GM19351 (cell line): ENCODE measurements at regions not wholly inside any gene's neighbourhood (a gene's known extent, or its start where the extent isn't known, plus 50 kb on each side); places are given as distances from the start of the nearest gene placed in this dataset.
"Not testable (repeated sequence)": the region's sequence is repeated elsewhere in the genome, so short reads cannot be mapped to it uniquely, and the experiment has no call there.

Experiments
- ATAC-seq: cut with Tn5 transposase; IDR thresholded peaks from one replicate; pipeline ENCODE4 v1.9.1; 2021; ENCODE audit warnings: mild to moderate bottlenecking, moderate library complexity; ENCODE audit not compliant: unreplicated experiment

DNA sequence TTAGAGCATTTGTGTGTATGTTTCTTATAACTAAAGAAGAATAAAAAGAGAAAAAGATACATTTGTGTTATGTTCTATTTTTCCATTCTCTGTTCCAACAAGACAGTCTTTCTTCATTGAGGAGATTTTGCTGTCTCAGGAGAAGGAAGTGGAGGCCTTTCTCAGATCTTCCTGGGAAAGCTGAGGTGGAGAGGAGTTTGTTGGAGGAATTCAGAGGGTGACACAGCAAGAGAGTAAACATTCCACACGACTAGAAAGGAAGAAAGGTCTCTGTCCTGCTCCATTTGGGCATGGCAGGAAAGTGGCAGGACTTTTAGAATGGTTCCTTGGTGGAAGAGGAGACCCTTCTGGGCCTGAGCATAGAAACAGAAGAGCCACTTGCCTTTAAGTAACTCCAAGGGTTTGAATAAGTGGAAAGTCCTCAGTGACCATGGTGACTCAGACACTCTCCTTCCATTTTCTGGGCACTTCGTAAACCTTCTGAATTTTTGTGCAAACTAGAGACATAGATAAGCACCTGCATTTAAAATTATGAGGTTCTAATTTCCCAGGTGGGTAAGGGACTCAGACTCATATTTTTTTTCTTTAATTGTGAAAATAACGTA is 52.3 kb upstream of the COL5A2 start:
- no peak for ATAC-seq

DNA sequence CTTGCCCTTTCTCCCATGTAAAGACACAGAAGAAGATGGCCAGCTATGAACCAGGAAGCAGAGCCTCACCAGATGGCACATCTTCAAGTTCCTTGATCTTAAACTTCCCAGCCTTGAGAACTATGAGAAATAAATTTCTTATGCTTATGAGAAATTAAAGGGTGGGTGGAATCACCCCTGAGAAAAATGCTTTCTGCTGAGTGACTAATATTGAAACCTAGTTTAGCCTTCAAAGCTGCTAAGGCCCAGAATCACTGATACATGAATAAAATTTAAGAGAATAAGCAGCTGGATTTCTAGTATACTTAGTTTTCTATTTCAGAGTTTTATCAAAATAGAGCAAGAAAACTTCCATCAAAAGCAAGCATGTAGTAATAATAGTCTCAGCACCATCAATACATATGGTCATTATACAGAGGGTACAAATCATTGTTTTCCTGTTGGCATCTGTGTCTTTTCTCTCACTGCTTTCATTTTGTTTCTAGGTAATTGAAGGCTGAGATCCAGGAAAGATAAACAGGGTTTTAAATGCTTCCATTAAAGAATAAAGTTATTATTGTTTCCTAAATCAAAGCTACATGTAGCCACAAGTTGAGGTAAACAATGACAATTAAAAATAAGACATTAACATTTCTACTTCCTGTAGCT is 53.3 kb upstream of the COL5A2 start:
- peak; percentile 94 for ATAC-seq

DNA sequence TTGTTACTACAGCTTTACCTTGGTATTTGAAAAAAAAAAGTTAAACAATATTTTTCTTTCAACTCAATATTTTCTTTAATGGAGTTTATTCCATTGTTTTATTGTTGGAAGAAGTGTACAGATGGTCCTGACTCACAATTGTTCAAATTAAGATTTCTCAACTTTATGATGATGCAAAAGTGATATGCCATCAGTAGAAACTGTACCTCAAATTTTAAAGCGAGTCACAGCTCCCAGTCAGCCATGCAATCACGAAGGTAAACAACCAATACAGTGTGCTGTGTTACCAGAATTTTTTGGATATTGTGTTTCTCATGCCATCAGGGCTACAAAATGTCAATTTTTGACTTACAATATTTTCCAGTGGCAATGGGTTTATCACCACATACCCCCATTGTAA is 54.0 kb upstream of the COL5A2 start:
- no peak for ATAC-seq

DNA sequence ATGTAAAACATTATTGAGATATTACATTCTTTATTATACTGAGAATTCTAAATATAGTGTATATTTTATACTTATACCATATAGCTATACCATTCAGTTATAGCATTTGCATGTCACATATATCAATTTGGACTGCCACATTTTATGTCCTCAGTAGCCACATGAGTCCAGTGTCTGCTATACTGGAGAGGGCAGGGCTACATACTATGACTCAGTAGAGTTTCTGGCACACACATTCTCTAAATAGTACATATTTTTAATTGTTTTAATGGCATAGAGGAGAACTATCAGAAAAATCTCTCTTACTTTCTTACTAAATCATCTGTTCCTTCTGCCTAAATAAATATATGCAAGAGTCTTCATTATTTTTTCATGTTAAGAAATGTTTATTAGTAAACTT is 55.4 kb upstream of the COL5A2 start:
- no peak for ATAC-seq

DNA sequence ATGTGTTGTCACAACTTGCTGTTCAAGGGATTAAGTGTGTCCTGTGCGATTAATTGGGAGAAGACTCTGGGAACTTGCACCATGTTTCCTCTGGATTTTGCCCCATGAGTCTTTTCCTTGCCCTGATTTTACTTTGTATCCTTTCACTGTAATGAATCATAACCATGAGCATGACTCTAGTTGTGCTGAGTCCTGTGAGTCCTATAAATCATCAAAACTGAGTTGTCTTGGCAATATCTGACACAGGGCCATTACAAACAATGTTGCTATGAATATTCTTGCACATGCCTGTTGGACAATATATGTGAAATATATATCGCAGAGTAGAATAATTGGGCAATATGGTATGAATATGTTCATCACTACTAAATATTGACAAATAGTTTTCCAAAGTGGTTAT is 56.5 kb upstream of the COL5A2 start:
- no peak for ATAC-seq

DNA sequence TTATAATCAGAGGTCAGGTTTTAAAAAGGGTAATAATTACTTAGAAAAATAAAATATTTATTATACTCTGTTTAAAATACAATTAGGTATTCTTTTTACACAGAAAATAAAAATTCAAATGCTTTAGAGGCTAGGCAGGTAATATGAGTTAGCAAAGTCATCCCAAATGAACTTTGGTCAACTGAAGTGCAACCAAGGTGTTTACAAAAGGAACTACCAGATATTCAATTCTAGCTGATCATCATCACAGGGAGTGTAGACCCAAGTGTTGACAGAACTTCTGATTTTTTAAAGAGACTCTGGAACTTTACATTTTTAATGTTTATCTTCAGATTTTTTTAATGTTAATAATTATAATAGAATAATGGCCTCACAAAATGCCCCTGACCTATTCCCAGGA is 59.3 kb upstream of the COL5A2 start:
- ATAC-seq: no peak

DNA sequence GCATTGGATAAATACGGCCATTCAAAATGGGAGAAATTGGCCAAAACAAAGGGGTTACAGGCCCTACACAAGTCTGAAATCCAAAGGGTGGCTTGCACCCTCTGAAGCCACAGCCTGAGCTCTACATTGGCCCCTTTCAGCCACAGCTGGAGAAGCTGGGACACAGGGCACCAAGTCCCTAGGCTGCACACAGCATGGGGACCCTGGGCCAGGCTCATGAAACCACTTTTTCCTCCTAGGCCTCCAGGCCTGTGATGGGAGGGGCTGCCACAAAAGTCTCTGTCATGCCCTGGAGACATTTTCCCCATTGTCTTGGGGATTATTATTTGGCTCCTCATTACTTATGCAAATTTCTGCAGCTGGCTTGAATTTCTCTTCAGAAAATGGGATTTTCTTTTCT is 64.3 kb upstream of the COL5A2 start:
- not testable (repeated sequence) for ATAC-seq

DNA sequence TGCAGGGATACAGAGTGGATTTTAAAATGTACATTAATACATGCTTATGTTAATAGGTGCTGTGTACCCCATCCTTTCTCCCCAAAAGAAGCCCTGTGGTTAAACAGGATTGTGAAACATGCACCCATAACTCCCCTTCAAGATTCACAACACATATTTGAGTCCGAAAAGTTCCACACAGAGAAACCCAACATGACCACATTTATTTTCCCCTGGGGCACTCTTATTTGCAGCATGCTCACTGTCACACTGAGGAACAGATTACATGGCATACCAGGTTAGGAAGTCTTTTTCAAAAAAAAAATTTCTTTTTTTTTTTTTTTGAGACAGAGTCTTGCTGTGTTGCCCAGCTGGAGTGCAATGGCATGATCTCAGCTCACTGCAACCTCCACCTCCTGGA is 67.7 kb upstream of the COL5A2 start:
- ATAC-seq: no peak

DNA sequence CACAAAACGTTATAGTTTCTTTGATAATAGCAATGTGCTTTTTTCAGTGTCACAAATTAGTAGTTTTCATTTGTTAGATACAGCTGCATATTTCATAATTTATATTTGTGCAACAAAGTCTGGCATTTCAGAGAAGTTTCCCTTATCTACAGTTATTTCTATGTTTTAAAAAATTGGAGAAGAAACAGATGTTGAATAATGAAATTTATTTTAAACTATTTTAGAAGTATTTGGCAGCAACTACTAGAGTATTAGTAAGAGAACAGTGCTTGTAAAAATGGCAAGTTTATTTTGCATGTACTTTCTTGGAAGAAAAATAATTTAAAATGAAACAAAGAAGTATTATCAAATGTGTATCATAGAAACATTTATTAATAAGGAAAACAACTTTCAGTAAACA is 68.6 kb upstream of the COL5A2 start:
- ATAC-seq: no peak

DNA sequence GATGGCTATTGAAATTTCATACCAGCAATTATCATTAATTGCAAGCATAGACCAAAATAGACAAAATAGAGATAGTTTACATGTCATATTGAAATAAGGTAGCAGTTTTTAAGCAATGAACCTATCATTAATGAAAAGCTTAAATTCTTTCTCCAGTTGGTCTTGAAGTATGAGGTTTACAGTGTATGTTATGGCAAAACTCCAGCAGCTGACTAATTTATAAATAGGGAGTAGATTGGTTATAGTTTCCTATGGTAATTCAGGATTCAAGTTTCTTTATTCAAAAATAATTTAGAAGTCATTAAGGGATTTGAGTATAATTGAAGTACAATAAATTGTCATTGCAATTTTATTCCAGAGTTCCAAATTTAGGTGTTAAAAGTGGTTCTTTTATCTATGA is 69.6 kb upstream of the COL5A2 start:
- no peak for ATAC-seq

DNA sequence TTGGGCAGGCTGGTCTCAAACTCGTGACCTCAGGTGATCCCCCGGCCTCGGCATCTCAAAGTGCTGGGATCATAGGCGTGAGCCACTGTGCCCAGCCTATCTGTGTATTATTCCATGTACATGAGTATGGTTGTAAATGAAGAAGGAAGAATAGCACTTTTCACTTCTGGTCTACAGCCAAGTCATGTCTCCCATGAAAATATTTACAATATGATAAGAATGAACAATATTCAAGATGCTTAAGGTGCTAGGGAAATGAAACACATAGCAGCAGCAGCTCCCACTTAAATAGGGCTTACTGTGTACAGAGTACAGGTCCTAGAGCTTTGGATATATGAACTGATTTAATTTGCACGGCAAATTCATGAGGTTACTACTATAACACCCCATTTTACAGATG is 70.3 kb upstream of the COL5A2 start:
- ATAC-seq: no peak

DNA sequence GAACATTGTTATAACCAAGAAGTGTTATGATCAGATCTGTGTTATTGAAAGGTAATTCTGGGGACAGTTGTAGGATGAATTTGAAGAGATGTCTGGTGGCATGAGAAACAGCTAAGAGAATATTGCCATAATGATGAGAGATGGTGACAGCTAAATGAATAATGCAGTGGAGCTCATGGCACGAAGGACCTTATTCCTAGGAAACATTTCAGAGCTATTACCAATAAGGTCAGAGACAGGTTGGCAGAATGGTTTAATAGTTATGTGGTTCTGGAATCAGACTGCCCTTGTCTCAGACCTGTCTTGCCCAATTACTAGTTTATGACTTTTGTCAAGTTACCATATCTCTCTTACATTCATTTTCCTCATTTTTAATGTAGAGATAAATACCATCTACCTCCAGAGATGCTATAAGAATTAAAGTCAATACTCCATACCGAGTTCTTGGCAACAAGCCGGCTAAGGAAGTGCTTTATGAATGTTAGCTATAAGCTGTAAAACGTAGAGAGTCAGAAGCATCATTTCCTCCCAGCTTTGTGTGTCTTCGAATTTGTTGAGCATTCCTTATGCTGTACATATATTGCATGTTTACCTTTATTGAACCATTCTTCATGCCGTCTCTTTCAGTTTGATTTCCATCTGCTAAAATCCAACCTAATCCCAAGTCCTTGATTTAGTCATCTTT is 73.6 kb upstream of the COL5A2 start:
- ATAC-seq: no peak

DNA sequence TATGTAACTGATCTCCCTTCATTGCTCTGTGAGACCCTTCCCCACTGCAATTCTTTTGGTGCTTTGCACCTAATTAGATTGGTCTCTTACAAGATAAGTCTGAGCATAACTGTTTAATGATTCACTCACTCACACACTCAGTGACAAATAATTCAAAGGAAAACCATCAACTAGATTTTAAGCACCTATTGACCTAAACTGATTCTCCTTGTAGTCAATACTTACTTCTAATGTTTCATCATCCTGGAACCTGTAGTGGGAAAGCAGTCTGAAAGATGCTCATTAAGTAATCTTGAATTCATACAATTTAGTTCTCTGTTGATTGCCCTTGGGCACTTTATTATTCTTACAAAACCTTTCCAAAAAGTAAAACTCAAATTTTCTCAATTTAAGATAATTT is 74.3 kb upstream of the COL5A2 start:
- no peak for ATAC-seq

DNA sequence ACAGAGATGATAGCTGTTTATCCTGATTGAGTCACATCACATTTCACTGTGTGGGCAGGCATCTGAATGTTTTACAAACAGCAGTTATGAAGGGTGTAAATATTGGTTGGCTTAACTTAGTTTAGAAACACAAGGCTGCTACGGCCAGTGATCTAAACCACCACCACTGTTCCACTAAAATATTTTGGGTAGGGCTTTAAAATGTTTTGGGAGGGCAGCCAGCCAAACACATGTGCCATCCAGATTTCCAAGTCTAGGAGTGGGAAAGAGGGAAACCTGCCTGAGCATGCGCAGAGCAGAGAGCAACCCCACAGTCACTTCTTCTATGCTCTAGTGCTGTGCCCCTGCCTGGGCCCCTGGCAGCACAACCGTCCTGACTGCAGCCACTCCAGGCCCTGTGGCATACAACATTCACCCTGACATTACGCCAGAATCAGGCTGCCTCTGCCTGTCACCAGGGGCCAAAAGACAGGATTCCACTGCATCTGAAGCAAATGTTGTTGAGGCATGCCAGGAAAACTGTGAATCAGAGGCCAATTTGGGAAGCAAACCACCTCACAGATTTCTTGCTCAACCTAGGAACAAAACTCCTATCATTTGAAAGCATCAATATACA is 74.8 kb upstream of the COL5A2 start:
- ATAC-seq: no peak

DNA sequence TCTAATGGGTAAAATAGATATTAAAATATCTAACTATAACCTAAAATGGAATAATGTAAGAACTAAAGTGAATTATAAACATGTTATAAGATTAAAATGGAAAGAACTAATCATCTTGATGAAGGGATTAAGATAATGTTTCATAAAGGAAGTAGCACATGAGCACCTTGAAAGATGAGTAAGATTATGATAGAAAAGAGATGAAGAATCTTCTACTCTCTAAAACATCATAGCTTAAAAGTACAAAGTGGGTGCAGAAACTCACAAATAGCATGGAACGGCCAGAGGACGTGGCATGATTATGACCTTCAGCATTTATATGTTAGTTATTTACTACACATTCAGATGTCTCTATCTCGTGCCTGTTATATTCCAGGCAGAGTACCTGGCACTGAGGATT is 76.2 kb upstream of the COL5A2 start:
- no peak for ATAC-seq

DNA sequence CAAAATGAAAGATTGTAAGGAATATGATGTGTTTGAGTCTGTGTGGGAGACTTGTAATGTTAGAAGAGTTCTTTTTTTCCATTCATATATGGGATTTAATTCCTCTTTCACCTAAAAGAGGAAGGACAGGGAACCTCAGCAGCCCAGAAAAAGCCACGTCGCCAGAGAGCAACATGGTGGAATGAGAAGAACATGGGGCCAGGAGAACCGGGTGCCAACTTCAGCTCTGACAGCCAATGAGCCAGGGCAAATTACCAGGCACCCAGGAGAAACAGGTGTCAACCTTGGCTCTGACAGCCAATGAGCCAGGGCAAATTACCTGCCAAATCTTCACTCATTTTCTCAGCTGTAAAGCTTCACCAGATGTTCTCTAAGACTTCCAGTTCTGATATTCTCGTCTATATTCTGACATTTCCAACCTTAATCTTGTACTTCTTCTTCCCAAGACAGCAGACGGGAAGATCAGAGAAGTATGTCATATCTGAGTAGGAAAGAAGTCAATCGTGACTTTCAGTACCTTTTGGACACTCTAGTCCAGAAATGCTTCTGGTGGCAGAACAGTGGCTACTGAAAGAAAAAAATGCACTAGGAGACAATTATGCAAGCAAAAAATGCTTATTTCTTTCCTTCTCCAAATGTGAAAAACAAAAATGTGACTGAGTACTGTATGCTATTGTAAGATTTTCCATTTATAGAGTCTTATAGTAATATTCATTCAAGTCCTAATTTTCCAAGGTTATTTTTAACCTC is 79.2 kb upstream of the COL5A2 start:
- ATAC-seq: no peak

DNA sequence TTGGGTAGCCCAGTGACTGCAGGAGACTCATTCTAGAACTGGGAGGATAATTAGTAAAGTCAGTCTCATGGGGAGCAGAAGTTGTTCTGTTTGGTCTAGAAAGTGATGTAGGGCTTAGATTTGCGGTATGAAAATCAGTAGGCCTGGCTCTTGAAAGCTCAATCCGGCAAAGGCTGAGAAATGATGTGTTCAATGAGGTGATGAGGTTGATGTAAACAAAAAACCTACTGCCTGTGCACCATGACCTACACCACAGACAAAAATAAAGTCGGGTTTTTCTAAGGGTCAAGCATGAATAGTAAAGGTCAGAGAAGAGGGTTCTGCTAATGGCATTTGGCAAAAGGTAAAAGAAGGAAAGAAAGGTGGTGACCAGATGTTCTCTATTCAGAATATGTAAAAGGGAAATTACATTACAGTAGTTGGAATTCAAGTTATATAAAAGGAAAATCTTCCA is 80.8 kb upstream of the COL5A2 start:
- peak; percentile 47 for ATAC-seq

DNA sequence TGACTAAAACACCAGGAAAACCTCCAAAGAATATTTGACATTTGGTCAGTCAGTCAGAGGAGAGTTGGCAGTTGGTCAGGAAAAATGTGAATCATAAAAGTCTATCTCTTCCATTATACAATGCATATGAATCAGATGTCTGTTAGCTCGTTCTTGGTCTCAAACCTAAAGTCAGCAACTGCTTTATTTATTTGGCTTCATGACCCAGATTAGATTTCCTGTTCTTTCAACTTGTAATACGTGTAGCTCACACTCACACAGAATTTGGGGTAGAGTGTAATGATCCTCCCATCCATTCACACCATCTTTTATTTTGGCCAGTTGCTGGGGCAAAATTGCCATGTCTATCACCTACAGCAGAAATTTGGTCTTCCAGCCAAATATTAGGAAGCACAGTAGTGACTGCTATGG is 81.9 kb upstream of the COL5A2 start:
- ATAC-seq: no peak

DNA sequence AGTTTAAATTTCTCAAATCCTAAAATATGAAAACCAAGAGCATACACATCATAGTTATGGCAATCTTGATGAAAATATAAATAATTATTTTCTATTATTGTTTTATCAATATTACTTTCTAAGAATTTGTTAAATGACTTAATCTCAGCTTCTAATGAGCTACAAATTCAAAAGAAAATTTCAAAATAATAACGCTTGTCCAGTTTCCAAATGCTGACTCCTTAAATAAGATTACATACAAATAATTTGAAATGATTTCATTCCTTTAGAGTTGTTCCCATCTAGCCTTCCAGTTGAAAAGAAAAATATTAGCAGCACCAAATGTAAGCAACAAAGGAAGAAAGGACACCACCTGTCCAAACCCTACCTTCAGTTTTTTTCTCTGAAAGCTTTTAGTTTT is 82.4 kb upstream of the COL5A2 start:
- ATAC-seq: no peak

DNA sequence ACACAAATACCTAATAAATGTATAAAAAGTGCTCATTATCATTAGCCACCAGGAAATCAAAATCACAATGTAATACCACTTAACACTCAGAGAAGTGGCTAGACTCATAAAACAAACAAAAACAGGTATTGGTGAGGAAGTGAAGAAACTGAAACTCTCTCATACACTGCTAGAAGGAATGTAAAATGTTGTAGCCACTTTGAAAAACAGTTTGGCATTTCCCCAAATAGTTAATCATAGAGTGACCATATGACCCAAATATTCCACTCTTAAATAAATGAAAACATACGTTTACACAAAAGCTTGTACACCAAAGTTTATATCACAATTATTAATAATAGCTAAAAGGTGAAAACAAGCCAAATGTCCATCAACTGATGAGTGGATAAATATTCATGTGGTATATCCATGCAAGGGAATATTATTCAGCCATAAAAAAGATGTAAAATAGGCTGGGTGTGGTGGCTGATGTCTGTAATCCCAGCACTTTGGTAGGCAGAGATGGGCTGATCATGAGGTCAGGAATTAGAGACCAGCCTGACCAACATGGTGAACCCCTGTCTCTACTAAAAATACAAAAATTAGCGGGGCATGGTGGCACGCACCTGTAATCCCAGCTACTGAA is 86.2 kb upstream of the COL5A2 start:
- ATAC-seq: no peak

DNA sequence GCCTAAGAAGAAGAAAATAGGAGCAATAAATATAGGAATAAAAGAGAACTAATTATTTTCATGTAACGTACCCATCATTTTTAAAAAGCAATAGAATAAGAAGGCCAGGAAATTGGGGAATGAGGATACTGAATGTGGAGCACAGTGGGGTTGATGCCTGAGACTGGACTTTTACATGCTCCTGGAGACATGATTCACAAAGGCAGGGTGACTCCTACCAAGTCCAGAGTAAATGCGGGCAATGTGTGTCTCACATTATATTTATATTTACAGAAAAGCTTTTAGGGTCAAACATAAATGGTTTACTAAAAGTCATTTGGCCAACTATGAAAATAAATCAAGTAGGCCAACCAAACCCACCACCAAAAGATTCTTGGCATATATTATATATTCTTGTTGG is 87.9 kb upstream of the COL5A2 start:
- ATAC-seq: no peak
